Neuronal stem cell (in vitro differentiated cells): ENCODE measurements at regions not wholly inside any gene's neighbourhood (a gene's known extent, or its start where the extent isn't known, plus 50 kb on each side); places are given as distances from the start of the nearest gene placed in this dataset.

Source experiments
- DNase-seq: peaks from one replicate; pipeline ENCODE4 v3.0.0-alpha.2; 2013; ENCODE audit warnings: low spot score
- H2AFZ ChIP-seq: one replicate; pipeline ENCODE4 v1.6.1; 2013; ENCODE audit warnings: mild to moderate bottlenecking, low read length, inconsistent platforms
- H2AK5ac ChIP-seq: 2 replicates; pipeline ENCODE4 v1.6.1; 2013; ENCODE audit warnings: low read depth, mild to moderate bottlenecking, inconsistent platforms, low read length, moderate library complexity, mixed read lengths
- H2BK120ac ChIP-seq: 2 replicates; pipeline ENCODE4 v1.6.1; 2013; ENCODE audit warnings: low read depth, mild to moderate bottlenecking, inconsistent platforms, low read length, moderate library complexity, mixed read lengths
- H2BK12ac ChIP-seq: one replicate; pipeline ENCODE4 v1.6.1; 2013; ENCODE audit warnings: low read length, inconsistent platforms
- H2BK15ac ChIP-seq: 2 replicates; pipeline ENCODE4 v1.6.1; 2013; ENCODE audit warnings: mild to moderate bottlenecking, low read length, inconsistent platforms, mixed read lengths
- H2BK5ac ChIP-seq: one replicate; pipeline ENCODE4 v1.6.1; 2013; ENCODE audit warnings: inconsistent platforms, mild to moderate bottlenecking, low read length, moderate library complexity
- H3K14ac ChIP-seq: one replicate; pipeline ENCODE4 v1.6.1; 2013; ENCODE audit warnings: low read length, inconsistent platforms
- H3K18ac ChIP-seq: 2 replicates; pipeline ENCODE4 v1.6.1; 2013; ENCODE audit warnings: low read length, inconsistent platforms
- H3K23ac ChIP-seq: 2 replicates; pipeline ENCODE4 v1.6.1; 2013; ENCODE audit warnings: low read depth, mild to moderate bottlenecking, mixed read lengths, low read length, inconsistent platforms; ENCODE audit not compliant: poor library complexity
- H3K27ac ChIP-seq: replicated peaks from 3 replicates; pipeline ENCODE4 v1.5.1; 2013; ENCODE audit warnings: low read length, inconsistent platforms
- H3K27me3 ChIP-seq, 3 experiments: 2 replicates each; pipeline ENCODE4 v1.6.1; 2013; ENCODE audit warnings: low read length in 3 of 3, mild to moderate bottlenecking in 2 of 3, inconsistent platforms in 1 of 3, low read depth in 1 of 3, mixed read lengths in 1 of 3, moderate library complexity in 1 of 3; ENCODE audit not compliant: control insufficient read depth in 3 of 3, insufficient read depth in 3 of 3
- H3K36me3 ChIP-seq, 2 donors: replicated peaks in 1 of 2; 2 replicates each; pipeline ENCODE4 v1.6.1; 2013; ENCODE audit warnings: low read length in 2 of 2; ENCODE audit not compliant: control insufficient read depth in 2 of 2, insufficient read depth in 2 of 2
- H3K4ac ChIP-seq: 2 replicates; pipeline ENCODE4 v1.6.1; 2013; ENCODE audit warnings: inconsistent platforms, mild to moderate bottlenecking, low read length, moderate library complexity
- H3K4me1 ChIP-seq, 2 donors: 1 replicate in 1 of 2; 2 replicates in 1 of 2; pipeline ENCODE4 v1.6.1; 2013; ENCODE audit warnings: low read length in 2 of 2, low read depth in 1 of 2; ENCODE audit not compliant: control insufficient read depth in 2 of 2, insufficient read depth in 1 of 2
- H3K4me2 ChIP-seq: one replicate; pipeline ENCODE4 v1.6.1; 2013; ENCODE audit warnings: mild to moderate bottlenecking, low read length, inconsistent platforms; ENCODE audit not compliant: insufficient read depth, poor library complexity, severe bottlenecking
- H3K4me3 ChIP-seq, 2 donors: 2 replicates each; pipeline ENCODE4 v1.5.1; 2013; ENCODE audit warnings: low read length in 2 of 2, mild to moderate bottlenecking in 2 of 2, inconsistent platforms in 1 of 2, moderate library complexity in 1 of 2
- H3K79me1 ChIP-seq: one replicate; pipeline ENCODE4 v1.6.1; 2013; ENCODE audit warnings: low read depth, mild to moderate bottlenecking, inconsistent platforms, low read length, moderate library complexity
- H3K9ac ChIP-seq: one replicate; pipeline ENCODE4 v1.6.1; 2013; ENCODE audit warnings: mild to moderate bottlenecking, low read depth, low read length, inconsistent platforms; ENCODE audit not compliant: poor library complexity
- H3K9me3 ChIP-seq, 2 donors: replicated peaks in 1 of 2; 2 replicates each; pipeline versions ENCODE3 to v1.6.1; 2013; ENCODE audit warnings: low read length in 2 of 2, mild to moderate bottlenecking in 2 of 2, inconsistent platforms in 1 of 2, low read depth in 1 of 2, mixed read lengths in 1 of 2, moderate library complexity in 1 of 2; ENCODE audit not compliant: control insufficient read depth in 2 of 2, insufficient read depth in 1 of 2
- H4K8ac ChIP-seq: one replicate; pipeline ENCODE4 v1.6.1; 2013; ENCODE audit warnings: low read depth, mild to moderate bottlenecking, inconsistent platforms, low read length, moderate library complexity
- H4K91ac ChIP-seq: one replicate; pipeline ENCODE4 v1.6.1; 2013; ENCODE audit warnings: low read length, low read depth, mild to moderate bottlenecking, inconsistent platforms; ENCODE audit not compliant: poor library complexity
- WGBS, 2 donors: extraction: QIAGEN DNeasy Blood & Tissue Kit; methylation state at CpG; one replicate each; pipeline ENCODE4 v1.1.7; 2013; ENCODE audit warnings: missing lambda C conversion rate in 2 of 2, mixed read lengths in 1 of 2; ENCODE audit not compliant: insufficient read length in 2 of 2, insufficient replicate concordance in 1 of 2; ENCODE audit errors: extremely low coverage in 2 of 2; 5-methylcytosine and 5-hydroxymethylcytosine counted together

DNA sequence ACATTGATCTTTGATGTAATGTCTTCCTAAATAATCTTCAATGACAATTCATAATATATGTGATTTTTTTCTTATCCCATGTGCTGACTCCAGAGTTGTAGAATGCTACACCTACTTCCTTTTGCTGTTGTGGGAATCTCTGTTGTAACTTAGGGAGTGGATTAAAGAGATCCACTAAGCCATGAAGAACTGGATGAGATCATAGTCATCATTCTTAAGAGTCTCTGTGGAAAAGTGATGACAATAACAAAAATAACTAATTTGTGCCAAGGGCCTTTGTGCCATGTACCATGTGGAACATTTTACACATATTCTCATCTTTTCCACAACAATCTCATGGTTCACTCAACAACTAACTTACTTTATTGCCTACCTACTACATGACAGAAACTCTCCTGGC lies 162.9 kb upstream of the PDZRN3 start:
- Histone ChIP-seq H3K23ac (no peak overlapping the region), H3K27ac (no peak overlapping the region), H3K27me3 (no peaks in the 10 kb centered on the region), H3K9ac (no peak overlapping the region), H2BK5ac (no peak overlapping the region), H3K18ac (no peak overlapping the region), H2AFZ (no peak overlapping the region), H3K36me3 (no peaks in the 10 kb centered on the region), H3K79me1 (no peaks in the 10 kb centered on the region), H3K9me3 (no peaks in the 10 kb centered on the region), H2BK120ac (no peak overlapping the region), H3K4me1 (peaks cover 0 to 6% of the 10 kb centered on the region in 2 donors), H2BK15ac (no peak overlapping the region), H3K4me3 (no peak overlapping the region), H4K91ac (no peak overlapping the region), H3K4me2 (no peak overlapping the region), H4K8ac (no peak overlapping the region), H3K14ac (no peak overlapping the region), H3K4ac (no peak overlapping the region), H2AK5ac (no peak overlapping the region), H2BK12ac (no peak overlapping the region)
- no peak for DNase-seq

DNA sequence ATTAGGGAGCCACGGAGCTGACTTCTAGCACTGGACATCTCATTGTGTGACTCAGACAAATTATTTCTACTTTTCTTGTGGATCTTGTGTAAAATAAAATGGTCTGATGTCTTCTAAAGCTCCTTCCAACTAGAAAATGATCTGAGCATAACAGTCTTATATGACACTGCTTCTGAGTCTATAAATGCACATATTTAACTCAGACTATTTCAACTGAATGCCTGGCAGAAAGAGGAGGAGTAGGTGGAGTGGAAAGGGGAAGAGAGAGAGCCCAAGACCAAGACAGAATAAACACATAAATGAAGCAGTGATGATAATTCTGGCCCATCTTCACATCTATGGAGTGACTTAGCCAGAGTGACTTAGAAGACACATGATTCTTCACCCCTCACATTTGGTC lies 162.3 kb upstream of the PDZRN3 start:
- Histone ChIP-seq H2AFZ (no peak overlapping the region), H3K18ac (no peak overlapping the region), H3K27me3 (no peaks in the 10 kb centered on the region), H2BK12ac (no peak overlapping the region), H3K4me3 (no peak overlapping the region), H3K23ac (no peak overlapping the region), H3K27ac (no peak overlapping the region), H2BK120ac (no peak overlapping the region), H3K14ac (no peak overlapping the region), H3K79me1 (no peaks in the 10 kb centered on the region), H2BK5ac (no peak overlapping the region), H3K9me3 (no peaks in the 10 kb centered on the region), H3K36me3 (no peaks in the 10 kb centered on the region), H4K8ac (no peak overlapping the region), H3K9ac (no peak overlapping the region), H4K91ac (no peak overlapping the region), H3K4ac (no peak overlapping the region), H2BK15ac (no peak overlapping the region), H3K4me1 (peaks cover 0 to 6% of the 10 kb centered on the region in 2 donors), H2AK5ac (no peak overlapping the region), H3K4me2 (no peak overlapping the region)
- no peak for DNase-seq
- no CpG with 5 or more reads among the region's 1 CpG for WGBS, 2 donors

DNA sequence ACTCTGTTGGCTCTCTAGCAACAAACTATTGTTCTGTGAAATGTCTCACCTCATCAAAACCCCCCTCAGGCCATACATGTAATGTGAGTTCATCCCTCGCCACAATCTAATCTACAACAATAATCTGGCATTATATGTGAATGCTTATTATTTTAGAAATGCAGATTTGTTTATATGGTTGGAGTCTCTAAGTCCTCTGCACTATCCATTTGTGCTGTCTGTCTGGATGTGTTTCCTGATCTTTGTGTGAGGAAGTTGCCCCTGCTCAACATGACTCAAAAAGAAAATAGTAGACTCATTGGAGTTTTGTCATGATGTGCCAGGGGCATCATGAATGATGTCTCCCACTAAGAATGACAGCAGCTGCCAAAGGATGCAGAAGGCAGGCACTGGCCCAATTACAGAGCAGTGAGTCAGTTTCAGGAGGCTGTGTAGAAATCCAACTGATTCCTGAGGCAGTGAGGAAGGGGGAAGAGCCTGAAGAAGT lies 161.6 kb upstream of the PDZRN3 start:
- H3K4me1 ChIP-seq, result peaks cover 0 to 6% of the 10 kb centered on the region in 2 donors
- no CpG with 5 or more reads among the region's 1 CpG for WGBS, 2 donors
- H2BK12ac ChIP-seq, result no peak overlapping the region
- H2BK120ac ChIP-seq, result no peak overlapping the region
- no peak overlapping the region for H3K14ac ChIP-seq
- H2BK5ac ChIP-seq, result no peak overlapping the region
- no peak overlapping the region for H4K8ac ChIP-seq
- no peaks in the 10 kb centered on the region for H3K36me3 ChIP-seq
- no peaks in the 10 kb centered on the region for H3K9me3 ChIP-seq
- no peak overlapping the region for H2BK15ac ChIP-seq
- no peak overlapping the region for H3K9ac ChIP-seq
- H2AFZ ChIP-seq, result no peak overlapping the region
- no peak overlapping the region for H3K23ac ChIP-seq
- no peak for DNase-seq
- H3K27ac ChIP-seq, result no peak overlapping the region
- H2AK5ac ChIP-seq, result no peak overlapping the region
- H3K18ac ChIP-seq, result no peak overlapping the region
- H3K4ac ChIP-seq, result no peak overlapping the region
- H3K4me3 ChIP-seq, result no peak overlapping the region
- no peak overlapping the region for H3K4me2 ChIP-seq
- H4K91ac ChIP-seq, result no peak overlapping the region
- H3K27me3 ChIP-seq, result no peaks in the 10 kb centered on the region
- no peaks in the 10 kb centered on the region for H3K79me1 ChIP-seq

DNA sequence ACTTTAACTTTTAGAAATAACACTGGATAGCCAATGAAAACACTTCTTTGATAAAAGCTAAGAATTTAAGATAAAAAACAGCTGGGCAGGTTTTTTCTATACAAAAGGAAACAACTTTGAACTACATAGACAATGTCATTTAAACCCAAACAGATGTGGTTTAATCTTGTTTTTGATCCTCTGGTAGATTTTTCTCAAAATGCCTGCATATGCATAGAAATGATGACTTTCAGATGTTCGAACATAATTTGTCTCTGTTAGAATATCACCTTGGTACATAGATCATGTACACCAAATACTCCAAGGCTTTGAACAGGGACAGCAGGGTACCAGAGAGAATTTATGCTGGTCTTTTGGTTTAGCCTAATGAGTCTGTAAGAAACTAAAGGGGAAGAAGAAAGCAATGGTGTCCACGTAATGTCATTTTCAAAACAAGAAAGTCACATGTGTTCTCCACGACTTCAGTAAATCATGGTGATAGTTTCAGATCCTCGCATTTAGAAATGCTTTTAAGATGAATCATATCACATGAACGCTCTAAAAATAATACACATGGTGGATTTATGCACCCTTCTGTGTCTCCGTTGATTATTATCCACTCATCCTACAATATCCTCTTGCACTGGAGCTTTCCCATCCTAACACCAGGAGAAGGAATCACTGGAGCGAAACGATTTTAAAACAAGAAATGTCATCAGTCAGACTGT lies 160.1 kb upstream of the PDZRN3 start:
- no peak overlapping the region for H3K27ac ChIP-seq
- no peak overlapping the region for H3K4me2 ChIP-seq
- H3K14ac ChIP-seq, result no peak overlapping the region
- peaks cover 0 to 2% of the 10 kb centered on the region in 2 donors for H3K4me1 ChIP-seq
- WGBS, 2 donors, result no CpG with 5 or more reads among the region's 8 CpGs
- H3K79me1 ChIP-seq, result no peaks in the 10 kb centered on the region
- no peak overlapping the region for H3K23ac ChIP-seq
- H3K4ac ChIP-seq, result no peak overlapping the region
- no peaks in the 10 kb centered on the region for H3K9me3 ChIP-seq
- no peak overlapping the region for H4K8ac ChIP-seq
- no peak overlapping the region for H4K91ac ChIP-seq
- no peak overlapping the region for H2BK12ac ChIP-seq
- DNase-seq, result no peak
- no peak overlapping the region for H2AFZ ChIP-seq
- no peak overlapping the region for H3K18ac ChIP-seq
- no peak overlapping the region for H2BK5ac ChIP-seq
- H3K4me3 ChIP-seq, result no peak overlapping the region
- H3K9ac ChIP-seq, result no peak overlapping the region
- no peak overlapping the region for H2AK5ac ChIP-seq
- H3K27me3 ChIP-seq, result no peaks in the 10 kb centered on the region
- H2BK15ac ChIP-seq, result no peak overlapping the region
- no peak overlapping the region for H2BK120ac ChIP-seq
- no peaks in the 10 kb centered on the region for H3K36me3 ChIP-seq
